Spinal cord (tissue), 9 donors: ENCODE measurements at regions not wholly inside any gene's neighbourhood (a gene's known extent, or its start where the extent isn't known, plus 50 kb on each side); places are given as distances from the start of the nearest gene placed in this dataset.
A peak's percentile ranks its signal among the peaks of the same experiment; 100 is the strongest.
"Not testable (repeated sequence)": the region's sequence is repeated elsewhere in the genome, so short reads cannot be mapped to it uniquely, and the experiment has no call there.

Experiments used
- DNase-seq, 6 donors: peaks; one replicate each; pipeline versions ENCODE4 v3.0.0 to v3.0.0-alpha.2; 2013 to 2015; ENCODE audit warnings: low spot score in 6 of 6, low read depth in 4 of 6
- H3K27ac ChIP-seq: one replicate; pipeline ENCODE4 v1.5.1; 2013; ENCODE audit warnings: low read depth, low read length, control low read depth
- H3K27me3 ChIP-seq: one replicate; pipeline ENCODE4 v1.6.1; 2013; ENCODE audit warnings: low read length; ENCODE audit not compliant: control insufficient read depth, insufficient read depth
- H3K36me3 ChIP-seq: one replicate; pipeline ENCODE4 v1.6.1; 2013; ENCODE audit warnings: low read length; ENCODE audit not compliant: control insufficient read depth, insufficient read depth
- H3K4me1 ChIP-seq: one replicate; pipeline ENCODE4 v1.6.1; 2013; ENCODE audit warnings: low read length; ENCODE audit not compliant: control insufficient read depth, insufficient read depth
- H3K4me3 ChIP-seq: one replicate; pipeline ENCODE4 v1.5.1; 2013; ENCODE audit warnings: low read depth, low read length, control low read depth
- H3K9me3 ChIP-seq: one replicate; pipeline ENCODE4 v1.6.1; 2013; ENCODE audit warnings: low read length; ENCODE audit not compliant: control insufficient read depth, insufficient read depth
- WGBS: methylation state at CpG from one replicate; pipeline ENCODE4 v1.1.5; 2013; ENCODE audit warnings: missing lambda C conversion rate; ENCODE audit not compliant: insufficient coverage; 5-methylcytosine and 5-hydroxymethylcytosine counted together
- donor health status: healthy.

GRCh38 chr18:1033092-1033491 lies 128.4 kb downstream of the ADCYAP1 start:
- H3K27ac ChIP-seq, H3K4me1 ChIP-seq, DNase-seq, H3K27me3 ChIP-seq, H3K4me3 ChIP-seq, H3K9me3 ChIP-seq, H3K36me3 ChIP-seq: not testable (repeated sequence)
- WGBS = 100% methylated on average over 1 of the region's 3 CpGs

GRCh38 chr18:1034971-1035370 lies 130.3 kb downstream of the ADCYAP1 start:
- no peaks in the 10 kb centered on the region for H3K36me3 ChIP-seq
- DNase-seq = no peak

GRCh38 chr18:1036926-1037325 lies 132.3 kb downstream of the ADCYAP1 start:
- no CpG with 5 or more reads among the region's 3 CpGs for WGBS
- no peaks in the 10 kb centered on the region for H3K27me3 ChIP-seq
- no peak for DNase-seq

More at GRCh38 chr18:1034971-1035370, 130.3 kb downstream of the ADCYAP1 start:
- Histone ChIP-seq H3K27ac (no peak overlapping the region), H3K27me3 (no peaks in the 10 kb centered on the region), H3K9me3 (no peaks in the 10 kb centered on the region), H3K4me3 (no peak overlapping the region), H3K4me1 (no peaks in the 10 kb centered on the region)
- 96% methylated on average over 6 of the region's 6 CpGs for WGBS

GRCh38 chr18:1037776-1038175 lies 133.1 kb downstream of the ADCYAP1 start:
- peak in 1 of 6 donors; percentile 14 for DNase-seq
- H3K9me3 ChIP-seq = no peaks in the 10 kb centered on the region
- H3K27me3 ChIP-seq = no peaks in the 10 kb centered on the region
- no peak overlapping the region for H3K27ac ChIP-seq
- H3K4me3 ChIP-seq = no peak overlapping the region
- WGBS = no CpG with 5 or more reads among the region's 2 CpGs
- no peaks in the 10 kb centered on the region for H3K36me3 ChIP-seq
- no peaks in the 10 kb centered on the region for H3K4me1 ChIP-seq

More at GRCh38 chr18:1036926-1037325, 132.3 kb downstream of the ADCYAP1 start:
- no peaks in the 10 kb centered on the region for H3K4me1 ChIP-seq
- H3K27ac ChIP-seq = no peak overlapping the region
- H3K36me3 ChIP-seq = no peaks in the 10 kb centered on the region
- H3K4me3 ChIP-seq = no peak overlapping the region
- H3K9me3 ChIP-seq = no peaks in the 10 kb centered on the region

- Histone ChIP-seq H3K36me3 (no peaks in the 10 kb centered on the region), H3K27ac (no peak overlapping the region), H3K9me3 (no peaks in the 10 kb centered on the region), H3K4me1 (no peaks in the 10 kb centered on the region), H3K27me3 (no peaks in the 10 kb centered on the region), H3K4me3 (no peak overlapping the region)
- no peak for DNase-seq
- 100% methylated on average over 6 of the region's 7 CpGs for WGBS
These were observed 134.8 kb downstream of the ADCYAP1 start for GRCh38 chr18:1039421-1039820.

GRCh38 chr18:1043039-1043438 lies 138.4 kb downstream of the ADCYAP1 start:
- not testable (repeated sequence) for H3K27ac ChIP-seq, H3K4me3 ChIP-seq, H3K36me3 ChIP-seq, H3K27me3 ChIP-seq, H3K9me3 ChIP-seq, DNase-seq, H3K4me1 ChIP-seq
- 80% methylated on average over 1 of the region's 2 CpGs for WGBS

- Histone ChIP-seq H3K36me3 (no peaks in the 10 kb centered on the region), H3K4me1 (no peaks in the 10 kb centered on the region), H3K27me3 (no peaks in the 10 kb centered on the region), H3K27ac (no peak overlapping the region), H3K4me3 (no peak overlapping the region), H3K9me3 (no peaks in the 10 kb centered on the region)
- DNase-seq = peak in 1 of 6 donors; percentile 11
- 17% methylated on average over 2 of the region's 4 CpGs for WGBS
These were observed 141.0 kb downstream of the ADCYAP1 start for GRCh38 chr18:1045658-1046057.

GRCh38 chr18:1047406-1047805 lies 142.7 kb downstream of the ADCYAP1 start:
- Histone ChIP-seq H3K4me3 (no peak overlapping the region), H3K9me3 (no peaks in the 10 kb centered on the region), H3K4me1 (no peaks in the 10 kb centered on the region), H3K27ac (no peak overlapping the region), H3K36me3 (no peaks in the 10 kb centered on the region), H3K27me3 (no peaks in the 10 kb centered on the region)
- peak in 1 of 6 donors; percentile 8 for DNase-seq
- no CpG with 5 or more reads among the region's 5 CpGs for WGBS

GRCh38 chr18:1048032-1048431 lies 143.4 kb downstream of the ADCYAP1 start:
- no peak for DNase-seq
- H3K27ac ChIP-seq = no peak overlapping the region
- H3K27me3 ChIP-seq = no peaks in the 10 kb centered on the region
- H3K9me3 ChIP-seq = no peaks in the 10 kb centered on the region
- 60% methylated on average over 1 of the region's 4 CpGs for WGBS
- H3K36me3 ChIP-seq = no peaks in the 10 kb centered on the region
- H3K4me1 ChIP-seq = no peaks in the 10 kb centered on the region
- H3K4me3 ChIP-seq = no peak overlapping the region

- DNase-seq = no peak
- Histone ChIP-seq H3K27me3 (no peaks in the 10 kb centered on the region), H3K4me3 (no peak overlapping the region), H3K9me3 (no peaks in the 10 kb centered on the region), H3K4me1 (no peaks in the 10 kb centered on the region), H3K27ac (no peak overlapping the region), H3K36me3 (no peaks in the 10 kb centered on the region)
- no CpG with 5 or more reads among the region's 1 CpG for WGBS
These were observed 144.5 kb downstream of the ADCYAP1 start for GRCh38 chr18:1049173-1049572.
